Endodermal cell (in vitro differentiated cells): ENCODE measurements at regions not wholly inside any gene's neighbourhood (a gene's known extent, or its start where the extent isn't known, plus 50 kb on each side); places are given as distances from the start of the nearest gene placed in this dataset.

Experiments
- DNase-seq: peaks from one replicate; pipeline ENCODE4 v3.0.0-alpha.2; 2017
- H3K27ac ChIP-seq: 2 replicates; pipeline ENCODE4 v1.5.1; 2013; ENCODE audit warnings: mild to moderate bottlenecking, low read depth, low read length, moderate library complexity
- H3K27me3 ChIP-seq: 2 replicates; pipeline ENCODE4 v1.6.1; 2013; ENCODE audit warnings: mild to moderate bottlenecking, low read length, moderate library complexity; ENCODE audit not compliant: insufficient read depth, control insufficient read depth, poor library complexity, severe bottlenecking
- H3K36me3 ChIP-seq: 2 replicates; pipeline ENCODE4 v1.7.0; 2013; ENCODE audit warnings: mild to moderate bottlenecking, low read length, moderate library complexity; ENCODE audit not compliant: control insufficient read depth, insufficient read depth
- H3K4me1 ChIP-seq: one replicate; pipeline ENCODE4 v1.7.0; 2013; ENCODE audit warnings: low read length; ENCODE audit not compliant: control insufficient read depth, insufficient read depth
- H3K4me3 ChIP-seq: 2 replicates; pipeline ENCODE4 v1.5.1; 2013; ENCODE audit warnings: mild to moderate bottlenecking, low read length, moderate library complexity
- H3K9ac ChIP-seq: 2 replicates; pipeline ENCODE4 v1.6.1; 2013; ENCODE audit warnings: mild to moderate bottlenecking, low read length, moderate library complexity; ENCODE audit not compliant: poor library complexity, severe bottlenecking; ENCODE audit errors: extremely low read depth
- H3K9me3 ChIP-seq: 2 replicates; pipeline ENCODE4 v1.6.1; 2013; ENCODE audit warnings: mild to moderate bottlenecking, low read length, moderate library complexity; ENCODE audit not compliant: control insufficient read depth
- H3K27ac Mint-ChIP-seq: 2 replicates; pipeline ENCODE4 v1.8.0; 2020; ENCODE audit warnings: mixed read lengths
- H3K27me3 Mint-ChIP-seq: 2 replicates; pipeline ENCODE4 v1.8.0; 2021; ENCODE audit warnings: mild to moderate bottlenecking, mixed read lengths; ENCODE audit not compliant: insufficient read depth
- H3K36me3 Mint-ChIP-seq: 2 replicates; pipeline ENCODE4 v1.8.0; 2020; ENCODE audit warnings: low read depth, mixed read lengths
- H3K4me1 Mint-ChIP-seq: 2 replicates; pipeline ENCODE4 v1.8.0; 2020; ENCODE audit warnings: mixed read lengths
- H3K4me3 Mint-ChIP-seq: 2 replicates; pipeline ENCODE4 v1.8.0; 2020; ENCODE audit warnings: mild to moderate bottlenecking, moderate library complexity, mixed read lengths
- H3K9me3 Mint-ChIP-seq: 2 replicates; pipeline ENCODE4 v1.8.0; 2020; ENCODE audit warnings: mild to moderate bottlenecking, mixed read lengths
- WGBS, 2 experiments: methylation state at CpG; one replicate each; pipeline versions ENCODE4 v1.1.5 to v1.1.7; 2013; ENCODE audit warnings: missing lambda C conversion rate in 2 of 2, mixed read lengths in 1 of 2; ENCODE audit not compliant: insufficient coverage in 1 of 2, insufficient read length in 1 of 2; 5-methylcytosine and 5-hydroxymethylcytosine counted together
- TF ChIP-seq, protein P1 (sequence below): fragments of 200-600 bp; sonication (generic); conservative IDR thresholded peaks from 2 replicates; pipeline ENCODE4 v1.5.0; 2021; ENCODE audit warnings: antibody characterized with exemption, mild to moderate bottlenecking

DNA sequence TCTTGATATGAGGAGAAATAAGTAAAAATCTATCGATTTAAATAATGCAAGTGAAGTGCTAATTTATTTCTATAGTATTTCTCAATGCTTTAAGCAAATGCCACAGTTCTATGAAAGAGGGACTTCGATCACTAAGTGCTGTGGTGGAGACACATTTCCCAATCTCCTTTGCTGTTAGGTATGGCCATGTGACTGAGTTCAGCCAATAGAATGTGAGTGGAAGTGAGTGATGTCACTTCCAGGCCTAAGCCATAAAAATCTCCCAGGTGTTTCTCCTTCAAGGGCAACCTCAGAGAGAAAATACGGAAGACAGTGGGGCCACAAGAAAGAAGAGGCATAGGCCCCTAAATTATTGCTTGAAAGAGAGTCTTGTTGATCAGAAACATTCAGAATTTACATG is 100.3 kb upstream of the ANKH start:
- H3K4me1 ChIP-seq, result no peaks in the 10 kb centered on the region
- Mint-ChIP-seq H3K9me3 (no peaks in the 10 kb centered on the region), H3K36me3 (no peaks in the 10 kb centered on the region), H3K4me1 (no peaks in the 10 kb centered on the region), H3K27ac (no peak overlapping the region), H3K27me3 (no peaks in the 10 kb centered on the region), H3K4me3 (no peak overlapping the region)
- no peak overlapping the region for H3K27ac ChIP-seq
- H3K9me3 ChIP-seq, result no peaks in the 10 kb centered on the region
- H3K36me3 ChIP-seq, result no peaks in the 10 kb centered on the region
- no peaks in the 10 kb centered on the region for H3K27me3 ChIP-seq
- no peak for DNase-seq
- no peak overlapping the region for H3K4me3 ChIP-seq
- no peak overlapping the region for H3K9ac ChIP-seq
- WGBS, 2 experiments, result 80 to 89% methylated on average over 1 to 3 of the region's 3 CpGs
- TF ChIP-seq, protein P1, sequence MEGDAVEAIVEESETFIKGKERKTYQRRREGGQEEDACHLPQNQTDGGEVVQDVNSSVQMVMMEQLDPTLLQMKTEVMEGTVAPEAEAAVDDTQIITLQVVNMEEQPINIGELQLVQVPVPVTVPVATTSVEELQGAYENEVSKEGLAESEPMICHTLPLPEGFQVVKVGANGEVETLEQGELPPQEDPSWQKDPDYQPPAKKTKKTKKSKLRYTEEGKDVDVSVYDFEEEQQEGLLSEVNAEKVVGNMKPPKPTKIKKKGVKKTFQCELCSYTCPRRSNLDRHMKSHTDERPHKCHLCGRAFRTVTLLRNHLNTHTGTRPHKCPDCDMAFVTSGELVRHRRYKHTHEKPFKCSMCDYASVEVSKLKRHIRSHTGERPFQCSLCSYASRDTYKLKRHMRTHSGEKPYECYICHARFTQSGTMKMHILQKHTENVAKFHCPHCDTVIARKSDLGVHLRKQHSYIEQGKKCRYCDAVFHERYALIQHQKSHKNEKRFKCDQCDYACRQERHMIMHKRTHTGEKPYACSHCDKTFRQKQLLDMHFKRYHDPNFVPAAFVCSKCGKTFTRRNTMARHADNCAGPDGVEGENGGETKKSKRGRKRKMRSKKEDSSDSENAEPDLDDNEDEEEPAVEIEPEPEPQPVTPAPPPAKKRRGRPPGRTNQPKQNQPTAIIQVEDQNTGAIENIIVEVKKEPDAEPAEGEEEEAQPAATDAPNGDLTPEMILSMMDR, result no peak

GRCh38 chr5:14968796-14969195 is 97.2 kb upstream of the ANKH start:
- Histone ChIP-seq H3K4me3 (no peak overlapping the region), H3K9me3 (no peaks in the 10 kb centered on the region), H3K27me3 (no peaks in the 10 kb centered on the region), H3K36me3 (no peaks in the 10 kb centered on the region), H3K9ac (no peak overlapping the region), H3K4me1 (no peaks in the 10 kb centered on the region), H3K27ac (no peak overlapping the region)
- DNase-seq, result no peak
- Mint-ChIP-seq H3K27ac (no peak overlapping the region), H3K4me3 (no peak overlapping the region), H3K36me3 (no peaks in the 10 kb centered on the region), H3K4me1 (no peaks in the 10 kb centered on the region), H3K9me3 (no peaks in the 10 kb centered on the region), H3K27me3 (no peaks in the 10 kb centered on the region)
- TF ChIP-seq, protein P1, result no peak

- Histone ChIP-seq H3K9ac (no peak overlapping the region), H3K9me3 (no peaks in the 10 kb centered on the region), H3K4me3 (no peak overlapping the region), H3K36me3 (no peaks in the 10 kb centered on the region), H3K27ac (no peak overlapping the region), H3K4me1 (no peaks in the 10 kb centered on the region), H3K27me3 (no peaks in the 10 kb centered on the region)
- WGBS, 2 experiments, result 91 to 94% methylated on average over 4 to 6 of the region's 6 CpGs
- Mint-ChIP-seq H3K4me1 (no peaks in the 10 kb centered on the region), H3K4me3 (no peak overlapping the region), H3K36me3 (no peaks in the 10 kb centered on the region), H3K27ac (no peak overlapping the region), H3K9me3 (no peaks in the 10 kb centered on the region), H3K27me3 (no peaks in the 10 kb centered on the region)
- TF ChIP-seq, protein P1, result no peak
- DNase-seq, result no peak
These were observed 95.6 kb upstream of the ANKH start for GRCh38 chr5:14967166-14967565.
